Ecto neural progenitor cell (in vitro differentiated cells): ENCODE measurements at regions not wholly inside any gene's neighbourhood (a gene's known extent, or its start where the extent isn't known, plus 50 kb on each side); places are given as distances from the start of the nearest gene placed in this dataset.

Experiments
- DNase-seq: peaks from one replicate; pipeline ENCODE4 v3.0.0-alpha.2; 2018; ENCODE audit warnings: low spot score

- DNase-seq: no peak
These were observed 213.5 kb upstream of the ADRA1B start for GRCh38 chr5:159702826-159703225.

GRCh38 chr5:159704160-159704559 is 212.1 kb upstream of the ADRA1B start:
- DNase-seq: no peak

- no peak for DNase-seq
These were observed 210.3 kb upstream of the ADRA1B start for GRCh38 chr5:159705948-159706347.

- DNase-seq: no peak
These were observed 208.2 kb upstream of the ADRA1B start for GRCh38 chr5:159708090-159708489.

GRCh38 chr5:159712672-159713071 is 203.6 kb upstream of the ADRA1B start:
- no peak for DNase-seq

- DNase-seq: no peak
These were observed 203.0 kb upstream of the ADRA1B start for GRCh38 chr5:159713254-159713653.

- DNase-seq: no peak
These were observed 202.5 kb upstream of the ADRA1B start for GRCh38 chr5:159713773-159714172.

GRCh38 chr5:159725475-159725874 is 190.8 kb upstream of the ADRA1B start:
- no peak for DNase-seq

GRCh38 chr5:159727167-159727566 is 189.1 kb upstream of the ADRA1B start:
- no peak for DNase-seq

GRCh38 chr5:159730285-159730684 is 186.0 kb upstream of the ADRA1B start:
- DNase-seq: no peak

- DNase-seq: no peak
These were observed 184.1 kb upstream of the ADRA1B start for GRCh38 chr5:159732220-159732619.

- DNase-seq: no peak
These were observed 181.9 kb upstream of the ADRA1B start for GRCh38 chr5:159734366-159734765.

GRCh38 chr5:159735036-159735435 is 181.2 kb upstream of the ADRA1B start:
- no peak for DNase-seq

- no peak for DNase-seq
These were observed 180.3 kb upstream of the ADRA1B start for GRCh38 chr5:159735749-159736660.

GRCh38 chr5:159736844-159737243 is 179.4 kb upstream of the ADRA1B start:
- DNase-seq: no peak

- no peak for DNase-seq
These were observed 179.0 kb upstream of the ADRA1B start for GRCh38 chr5:159737263-159737662.

GRCh38 chr5:159741829-159742322 is 174.4 kb upstream of the ADRA1B start:
- DNase-seq: no peak

- no peak for DNase-seq
These were observed 173.0 kb upstream of the ADRA1B start for GRCh38 chr5:159743234-159743633.

- no peak for DNase-seq
These were observed 169.6 kb upstream of the ADRA1B start for GRCh38 chr5:159746707-159747106.

GRCh38 chr5:159749146-159749545 is 167.1 kb upstream of the ADRA1B start:
- DNase-seq: no peak

- no peak for DNase-seq
These were observed 166.1 kb upstream of the ADRA1B start for GRCh38 chr5:159750226-159750625.

GRCh38 chr5:159751459-159751858 is 164.8 kb upstream of the ADRA1B start:
- no peak for DNase-seq

- no peak for DNase-seq
These were observed 163.5 kb upstream of the ADRA1B start for GRCh38 chr5:159752622-159753275.
